Transverse colon (tissue), 3 donors: ENCODE measurements at regions not wholly inside any gene's neighbourhood (a gene's known extent, or its start where the extent isn't known, plus 50 kb on each side); places are given as distances from the start of the nearest gene placed in this dataset.

Experiments used
- EP300 ChIP-seq: sonication (generic); formaldehyde crosslinking; IDR thresholded peaks from one replicate; pipeline ENCODE4 v1.6.1; 2017; ENCODE audit warnings: antibody characterized with exemption, low read depth
- POLR2AphosphoS5 ChIP-seq, 3 donors: sonication (generic); formaldehyde crosslinking; IDR thresholded peaks; one replicate each; pipeline ENCODE4 v1.6.1; 2016; ENCODE audit warnings: antibody characterized with exemption in 3 of 3

DNA sequence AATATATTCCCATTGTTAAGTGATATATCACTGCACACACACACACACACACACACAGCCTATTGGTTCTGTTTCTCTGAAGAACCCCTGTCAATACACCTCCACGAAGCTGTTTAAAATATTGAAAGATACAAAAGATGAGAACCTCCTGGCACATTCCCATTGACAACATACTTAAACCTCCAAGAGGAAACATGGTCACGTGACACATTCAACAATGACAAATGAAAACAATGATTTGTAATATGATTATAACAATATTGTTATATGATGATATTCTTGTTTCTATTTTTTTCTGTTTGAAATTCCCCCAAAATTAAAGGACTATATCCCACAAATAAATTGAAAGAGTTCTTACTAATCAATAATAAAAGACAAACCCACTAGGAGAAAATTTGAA, 1344.9 kb downstream of the BRD1 start:
- no peak for TF ChIP-seq EP300
- TF ChIP-seq POLR2AphosphoS5 (IDR thresholded peaks at IDR 0.05): no peak
